ENCODE measurements at regions not wholly inside any gene's neighbourhood (a gene's known extent, or its start where the extent isn't known, plus 50 kb on each side); places are given as distances from the start of the nearest gene placed in this dataset.

- TF ChIP-seq CTCF (IDR thresholded peaks at IDR 0.05), result no peak
- TF ChIP-seq POLR2A (IDR thresholded peaks at IDR 0.05), result no peak
Observed at GRCh38 chr12:125193376-125194152, 128.3 kb downstream of the AACS start.

All from adrenal gland (tissue), 5 donors.